HepG2 (cell line): ENCODE measurements at regions not wholly inside any gene's neighbourhood (a gene's known extent, or its start where the extent isn't known, plus 50 kb on each side); places are given as distances from the start of the nearest gene placed in this dataset.

ENCODE experiments used
- ATAC-seq: fragments of 200-7000 bp; cut with Tn5 transposase; 3 replicates; pipeline ENCODE4 v1.9.1; 2020; ENCODE audit warnings: mild to moderate bottlenecking, moderate library complexity
- BruUV-seq: library from RNA; stranded (reverse); fragments of 400-500 nt; replicated peaks from 2 replicates; lab custom pipeline; 2021; lab: Mats Ljungman, UMichigan
- CTCF ChIA-PET: fragments of 300-600 bp; formaldehyde crosslinking; extraction: SDS; loops from one replicate; lab custom pipeline; 2021; ENCODE audit warnings: low total read pairs, inconsistent platforms, low intra/inter-chr PET ratio; lab: Yijun Ruan, JAX
- POLR2A ChIA-PET: fragments of 350-600 bp; sonication (Branson Sonifier 250); formaldehyde crosslinking; loops from one replicate; lab custom pipeline; 2020; ENCODE audit warnings: antibody characterized with exemption, inconsistent platforms; lab: Yijun Ruan, JAX
- DNase-seq: peaks from one replicate; pipeline ENCODE4 v3.0.0-alpha.2; 2015; ENCODE audit warnings: low spot score
- FAIRE-seq: peaks from 3 replicates; lab custom pipeline; 2011; peaks lifted over from hg19 to GRCh38; lab: Jason Lieb, UNC
- H2AFZ ChIP-seq: one replicate; pipeline ENCODE4 v1.6.1; 2011; ENCODE audit warnings: low read length, inconsistent platforms
- H3K27ac ChIP-seq: fragments of 300-600 bp; 3 replicates; pipeline ENCODE4 v1.8.0; 2011; ENCODE audit warnings: mixed run types, mild to moderate bottlenecking, mixed read lengths, low read length, inconsistent platforms; ENCODE audit not compliant: insufficient read depth; ENCODE audit errors: extremely low read length
- H3K27me3 ChIP-seq, 2 experiments: fragments of 200-600 bp in 1 of 2; 2 replicates in 1 of 2; 3 replicates in 1 of 2; pipeline versions ENCODE4 v1.6.0 to v1.8.0; 2011; ENCODE audit warnings: low read length in 2 of 2, mild to moderate bottlenecking in 2 of 2, moderate library complexity in 2 of 2, inconsistent platforms in 1 of 2; ENCODE audit not compliant: insufficient read depth in 2 of 2, control insufficient read depth in 1 of 2
- H3K36me3 ChIP-seq, 2 experiments: fragments of 200-600 bp in 1 of 2; replicated peaks in 1 of 2; 2 replicates in 1 of 2; 3 replicates in 1 of 2; pipeline versions ENCODE4 v1.5.1 to v1.8.0; 2011; ENCODE audit warnings: low read length in 2 of 2, inconsistent platforms in 1 of 2; ENCODE audit not compliant: insufficient read depth in 2 of 2, control insufficient read depth in 1 of 2
- H3K4me1 ChIP-seq: 2 replicates; pipeline ENCODE4 v1.5.1; 2012; ENCODE audit warnings: low read length, inconsistent platforms; ENCODE audit not compliant: insufficient read depth
- H3K4me2 ChIP-seq: 2 replicates; pipeline ENCODE4 v1.6.0; 2011; ENCODE audit warnings: low read depth, low read length, inconsistent platforms
- H3K4me3 ChIP-seq, 3 experiments: fragments of 200-600 bp in 1 of 3; sonication (generic), shearing (Covaris generic) in 1 of 3; replicated peaks in 1 of 3; 2 replicates each; pipeline ENCODE4 v1.5.1; 2011 to 2016; ENCODE audit warnings: low read length in 3 of 3, inconsistent platforms in 2 of 3, low read depth in 2 of 3, mild to moderate bottlenecking in 2 of 3, control low read depth in 1 of 3, mixed read lengths in 1 of 3; ENCODE audit not compliant: insufficient read depth in 1 of 3
- H3K79me2 ChIP-seq: one replicate; pipeline ENCODE4 v1.6.1; 2011; ENCODE audit warnings: low read length, inconsistent platforms; ENCODE audit not compliant: insufficient read depth
- H3K9ac ChIP-seq: 2 replicates; pipeline ENCODE4 v1.6.0; 2011; ENCODE audit warnings: mild to moderate bottlenecking, low read depth, low read length, inconsistent platforms; ENCODE audit not compliant: insufficient read depth
- H3K9me3 ChIP-seq: 2 replicates; pipeline ENCODE4 v1.5.1; 2012; ENCODE audit warnings: mild to moderate bottlenecking, low read length
- H4K20me1 ChIP-seq: 2 replicates; pipeline ENCODE4 v1.6.0; 2011; ENCODE audit warnings: inconsistent platforms, mild to moderate bottlenecking, low read length, moderate library complexity; ENCODE audit not compliant: insufficient read depth
- ASH2L ChIP-seq: fragments of 300-600, 200-600 bp; sonication (generic); IDR thresholded peaks from 2 replicates; pipeline ENCODE4 v1.7.0; 2017; ENCODE audit warnings: low read depth, mild to moderate bottlenecking, moderate library complexity, mixed read lengths, low read length; ENCODE audit not compliant: insufficient read length
- ATRX ChIP-seq: sonication (generic); formaldehyde crosslinking; IDR thresholded peaks from 2 replicates; pipeline ENCODE4 v1.4.0; 2020; ENCODE audit warnings: missing genetic modification reagents, borderline replicate concordance
- FOXP1 ChIP-seq, 2 experiments: fragments of 450-650 bp in 1 of 2; IDR thresholded peaks; 2 replicates each; pipeline ENCODE4 v1.6.1; 2017 to 2018; ENCODE audit warnings: antibody characterized with exemption in 1 of 2
- RXRA ChIP-seq: sonication (generic); formaldehyde crosslinking; IDR thresholded peaks from 2 replicates; pipeline ENCODE4 v1.5.1; 2020; ENCODE audit warnings: missing genetic modification reagents
- WGBS: methylation state at CpG from one replicate; pipeline ENCODE4 v1.1.6; 2017; ENCODE audit warnings: low lambda C conversion rate; 5-methylcytosine and 5-hydroxymethylcytosine counted together
- in situ Hi-C: cut with HindIII; loops from 2 replicates; pipeline ENCODE4 v1.10.0; 2017; ENCODE audit warnings: low pct_unique_long_range_greater_than_20kb; ENCODE audit not compliant: extremely low pct_ligation_motif_present
- intact Hi-C: fragments of 100-400 bp; cut with micrococcal nuclease; formaldehyde crosslinking; loops from one replicate; pipeline ENCODE4 v1.10.0; 2022; ENCODE audit not compliant: unreplicated experiment
- TF ChIP-seq, protein P1 (sequence below): sonication (generic); formaldehyde crosslinking; IDR thresholded peaks from 2 replicates; pipeline ENCODE4 v1.5.0; 2020; ENCODE audit warnings: mild to moderate bottlenecking, missing genetic modification reagents, moderate library complexity
- TF ChIP-seq, protein P2 (sequence below): sonication (generic); formaldehyde crosslinking; IDR thresholded peaks from 2 replicates; pipeline ENCODE4 v1.8.0; 2022; ENCODE audit warnings: mild to moderate bottlenecking, missing genetic modification reagents, moderate library complexity

- Histone ChIP-seq H3K9ac (no peak overlapping the region), H2AFZ (no peak overlapping the region), H3K27ac (no peak overlapping the region), H3K27me3 (no peaks in the 10 kb centered on the region), H4K20me1 (no peaks in the 10 kb centered on the region), H3K79me2 (no peaks in the 10 kb centered on the region), H3K4me3 (no peak overlapping the region), H3K36me3 (no peaks in the 10 kb centered on the region), H3K4me2 (no peak overlapping the region), H3K4me1 (no peaks in the 10 kb centered on the region), H3K9me3 (no peaks in the 10 kb centered on the region)
- no peak for DNase-seq
- no peak for FAIRE-seq
- TF ChIP-seq FOXP1 (IDR thresholded peaks at IDR 0.05) (no peak), FOXP1 (CRISPR knock-in tag; IDR thresholded peaks at IDR 0.05) (no peak), RXRA (CRISPR knock-in tag) (no peak), ASH2L (no peak), ATRX (CRISPR knock-in tag) (no peak)
- TF ChIP-seq, protein P1, sequence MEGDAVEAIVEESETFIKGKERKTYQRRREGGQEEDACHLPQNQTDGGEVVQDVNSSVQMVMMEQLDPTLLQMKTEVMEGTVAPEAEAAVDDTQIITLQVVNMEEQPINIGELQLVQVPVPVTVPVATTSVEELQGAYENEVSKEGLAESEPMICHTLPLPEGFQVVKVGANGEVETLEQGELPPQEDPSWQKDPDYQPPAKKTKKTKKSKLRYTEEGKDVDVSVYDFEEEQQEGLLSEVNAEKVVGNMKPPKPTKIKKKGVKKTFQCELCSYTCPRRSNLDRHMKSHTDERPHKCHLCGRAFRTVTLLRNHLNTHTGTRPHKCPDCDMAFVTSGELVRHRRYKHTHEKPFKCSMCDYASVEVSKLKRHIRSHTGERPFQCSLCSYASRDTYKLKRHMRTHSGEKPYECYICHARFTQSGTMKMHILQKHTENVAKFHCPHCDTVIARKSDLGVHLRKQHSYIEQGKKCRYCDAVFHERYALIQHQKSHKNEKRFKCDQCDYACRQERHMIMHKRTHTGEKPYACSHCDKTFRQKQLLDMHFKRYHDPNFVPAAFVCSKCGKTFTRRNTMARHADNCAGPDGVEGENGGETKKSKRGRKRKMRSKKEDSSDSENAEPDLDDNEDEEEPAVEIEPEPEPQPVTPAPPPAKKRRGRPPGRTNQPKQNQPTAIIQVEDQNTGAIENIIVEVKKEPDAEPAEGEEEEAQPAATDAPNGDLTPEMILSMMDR (CRISPR knock-in tag) = no peak
- TF ChIP-seq, protein P2, sequence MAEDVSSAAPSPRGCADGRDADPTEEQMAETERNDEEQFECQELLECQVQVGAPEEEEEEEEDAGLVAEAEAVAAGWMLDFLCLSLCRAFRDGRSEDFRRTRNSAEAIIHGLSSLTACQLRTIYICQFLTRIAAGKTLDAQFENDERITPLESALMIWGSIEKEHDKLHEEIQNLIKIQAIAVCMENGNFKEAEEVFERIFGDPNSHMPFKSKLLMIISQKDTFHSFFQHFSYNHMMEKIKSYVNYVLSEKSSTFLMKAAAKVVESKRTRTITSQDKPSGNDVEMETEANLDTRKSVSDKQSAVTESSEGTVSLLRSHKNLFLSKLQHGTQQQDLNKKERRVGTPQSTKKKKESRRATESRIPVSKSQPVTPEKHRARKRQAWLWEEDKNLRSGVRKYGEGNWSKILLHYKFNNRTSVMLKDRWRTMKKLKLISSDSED (CRISPR knock-in tag) = no peak
- ChIA-PET POLR2A (no interaction called here), CTCF (no interaction called here)
- WGBS = 1% methylated on average over 4 of the region's 4 CpGs
- no peak for ATAC-seq
- in situ Hi-C loops (no loop called here), intact Hi-C loops (no loop called here)
- BruUV-seq = no TSS peak
Observed at GRCh38 chr7:49159536-49159935, 235.2 kb downstream of the CDC14C start.
